Endodermal cell (in vitro differentiated cells): ENCODE measurements at regions not wholly inside any gene's neighbourhood (a gene's known extent, or its start where the extent isn't known, plus 50 kb on each side); places are given as distances from the start of the nearest gene placed in this dataset.

Source experiments
- DNase-seq: peaks from one replicate; pipeline ENCODE4 v3.0.0-alpha.2; 2017
- H3K27ac ChIP-seq: 2 replicates; pipeline ENCODE4 v1.5.1; 2013; ENCODE audit warnings: mild to moderate bottlenecking, low read depth, low read length, moderate library complexity
- H3K27me3 ChIP-seq: 2 replicates; pipeline ENCODE4 v1.6.1; 2013; ENCODE audit warnings: mild to moderate bottlenecking, low read length, moderate library complexity; ENCODE audit not compliant: insufficient read depth, control insufficient read depth, poor library complexity, severe bottlenecking
- H3K36me3 ChIP-seq: 2 replicates; pipeline ENCODE4 v1.7.0; 2013; ENCODE audit warnings: mild to moderate bottlenecking, low read length, moderate library complexity; ENCODE audit not compliant: control insufficient read depth, insufficient read depth
- H3K4me1 ChIP-seq: one replicate; pipeline ENCODE4 v1.7.0; 2013; ENCODE audit warnings: low read length; ENCODE audit not compliant: control insufficient read depth, insufficient read depth
- H3K4me3 ChIP-seq: 2 replicates; pipeline ENCODE4 v1.5.1; 2013; ENCODE audit warnings: mild to moderate bottlenecking, low read length, moderate library complexity
- H3K9ac ChIP-seq: 2 replicates; pipeline ENCODE4 v1.6.1; 2013; ENCODE audit warnings: mild to moderate bottlenecking, low read length, moderate library complexity; ENCODE audit not compliant: poor library complexity, severe bottlenecking; ENCODE audit errors: extremely low read depth
- H3K9me3 ChIP-seq: 2 replicates; pipeline ENCODE4 v1.6.1; 2013; ENCODE audit warnings: mild to moderate bottlenecking, low read length, moderate library complexity; ENCODE audit not compliant: control insufficient read depth
- H3K27ac Mint-ChIP-seq: 2 replicates; pipeline ENCODE4 v1.8.0; 2020; ENCODE audit warnings: mixed read lengths
- H3K27me3 Mint-ChIP-seq: 2 replicates; pipeline ENCODE4 v1.8.0; 2021; ENCODE audit warnings: mild to moderate bottlenecking, mixed read lengths; ENCODE audit not compliant: insufficient read depth
- H3K36me3 Mint-ChIP-seq: 2 replicates; pipeline ENCODE4 v1.8.0; 2020; ENCODE audit warnings: low read depth, mixed read lengths
- H3K4me1 Mint-ChIP-seq: 2 replicates; pipeline ENCODE4 v1.8.0; 2020; ENCODE audit warnings: mixed read lengths
- H3K4me3 Mint-ChIP-seq: 2 replicates; pipeline ENCODE4 v1.8.0; 2020; ENCODE audit warnings: mild to moderate bottlenecking, moderate library complexity, mixed read lengths
- H3K9me3 Mint-ChIP-seq: 2 replicates; pipeline ENCODE4 v1.8.0; 2020; ENCODE audit warnings: mild to moderate bottlenecking, mixed read lengths
- WGBS, 2 experiments: methylation state at CpG; one replicate each; pipeline versions ENCODE4 v1.1.5 to v1.1.7; 2013; ENCODE audit warnings: missing lambda C conversion rate in 2 of 2, mixed read lengths in 1 of 2; ENCODE audit not compliant: insufficient coverage in 1 of 2, insufficient read length in 1 of 2; 5-methylcytosine and 5-hydroxymethylcytosine counted together
- TF ChIP-seq, protein P1 (sequence below): fragments of 200-600 bp; sonication (generic); conservative IDR thresholded peaks from 2 replicates; pipeline ENCODE4 v1.5.0; 2021; ENCODE audit warnings: antibody characterized with exemption, mild to moderate bottlenecking

DNA sequence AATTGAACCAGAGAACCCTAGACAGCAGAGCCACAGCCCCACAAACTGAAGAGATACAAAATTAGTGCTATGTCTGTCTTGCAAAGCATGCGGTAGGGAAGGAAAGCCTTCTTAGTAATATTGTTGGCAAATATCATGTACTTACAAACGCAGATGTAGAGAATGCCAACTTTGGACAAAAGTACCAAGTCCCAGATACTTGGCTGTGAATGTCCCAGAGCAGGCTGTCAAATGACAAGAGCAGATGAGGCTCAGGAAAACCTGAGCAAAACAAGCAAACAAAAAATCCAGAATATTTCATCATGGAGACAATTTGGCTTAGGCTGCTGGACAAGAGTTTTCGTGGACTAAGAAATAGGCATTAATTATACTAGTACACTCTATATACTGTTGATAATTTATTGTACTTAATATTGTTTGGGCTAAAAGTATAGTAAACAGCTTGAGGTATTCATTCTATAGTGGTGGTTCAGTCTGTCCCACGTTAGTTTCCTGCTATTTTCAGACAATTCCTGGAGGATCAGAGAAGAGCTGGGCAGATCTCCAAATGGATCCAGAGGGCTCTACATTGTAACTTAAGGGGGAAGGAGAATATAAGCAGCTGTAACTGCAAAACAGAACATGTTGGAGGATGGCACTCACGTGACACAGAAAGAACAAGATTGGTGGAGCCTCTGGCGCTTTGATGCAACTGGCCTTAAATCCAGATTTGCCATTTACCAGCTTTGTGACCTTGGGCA lies 329.8 kb downstream of the ATP23 start:
- Mint-ChIP-seq H3K4me1 (no peaks in the 10 kb centered on the region), H3K27me3 (no peaks in the 10 kb centered on the region), H3K4me3 (no peak overlapping the region), H3K9me3 (peaks cover 14% of the 10 kb centered on the region), H3K27ac (no peak overlapping the region), H3K36me3 (no peaks in the 10 kb centered on the region)
- TF ChIP-seq, protein P1, sequence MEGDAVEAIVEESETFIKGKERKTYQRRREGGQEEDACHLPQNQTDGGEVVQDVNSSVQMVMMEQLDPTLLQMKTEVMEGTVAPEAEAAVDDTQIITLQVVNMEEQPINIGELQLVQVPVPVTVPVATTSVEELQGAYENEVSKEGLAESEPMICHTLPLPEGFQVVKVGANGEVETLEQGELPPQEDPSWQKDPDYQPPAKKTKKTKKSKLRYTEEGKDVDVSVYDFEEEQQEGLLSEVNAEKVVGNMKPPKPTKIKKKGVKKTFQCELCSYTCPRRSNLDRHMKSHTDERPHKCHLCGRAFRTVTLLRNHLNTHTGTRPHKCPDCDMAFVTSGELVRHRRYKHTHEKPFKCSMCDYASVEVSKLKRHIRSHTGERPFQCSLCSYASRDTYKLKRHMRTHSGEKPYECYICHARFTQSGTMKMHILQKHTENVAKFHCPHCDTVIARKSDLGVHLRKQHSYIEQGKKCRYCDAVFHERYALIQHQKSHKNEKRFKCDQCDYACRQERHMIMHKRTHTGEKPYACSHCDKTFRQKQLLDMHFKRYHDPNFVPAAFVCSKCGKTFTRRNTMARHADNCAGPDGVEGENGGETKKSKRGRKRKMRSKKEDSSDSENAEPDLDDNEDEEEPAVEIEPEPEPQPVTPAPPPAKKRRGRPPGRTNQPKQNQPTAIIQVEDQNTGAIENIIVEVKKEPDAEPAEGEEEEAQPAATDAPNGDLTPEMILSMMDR, result no peak
- no peaks in the 10 kb centered on the region for H3K4me1 ChIP-seq
- H3K9me3 ChIP-seq, result peaks cover 15% of the 10 kb centered on the region
- H3K36me3 ChIP-seq, result no peaks in the 10 kb centered on the region
- no peak overlapping the region for H3K9ac ChIP-seq
- H3K4me3 ChIP-seq, result no peak overlapping the region
- no peak for DNase-seq
- no peaks in the 10 kb centered on the region for H3K27me3 ChIP-seq
- H3K27ac ChIP-seq, result no peak overlapping the region
- WGBS, 2 experiments, result 94 to 98% methylated on average over 4 to 5 of the region's 6 CpGs

DNA sequence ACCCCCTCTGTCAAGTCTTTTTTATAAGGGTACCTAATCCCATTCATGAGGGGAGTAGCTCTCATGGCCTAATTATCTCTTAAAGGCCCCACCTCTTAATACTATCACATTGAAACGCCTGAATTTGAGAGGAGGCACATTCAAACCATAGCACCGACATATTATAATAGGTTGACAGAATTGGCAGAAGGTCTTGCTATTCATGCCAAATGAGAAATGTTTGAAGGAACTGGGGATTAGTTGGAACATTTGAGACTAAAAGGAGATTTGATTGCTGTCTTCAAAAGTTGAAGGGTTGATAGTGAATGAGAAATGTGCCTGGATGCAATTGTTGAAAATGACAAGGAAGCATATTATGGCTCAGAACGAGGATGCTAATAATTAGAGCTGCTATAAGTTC lies 331.1 kb downstream of the ATP23 start:
- Histone ChIP-seq H3K36me3 (no peaks in the 10 kb centered on the region), H3K4me3 (no peak overlapping the region), H3K9me3 (peaks cover 24% of the 10 kb centered on the region), H3K27ac (no peak overlapping the region), H3K4me1 (no peaks in the 10 kb centered on the region), H3K27me3 (no peaks in the 10 kb centered on the region), H3K9ac (no peak overlapping the region)
- Mint-ChIP-seq H3K9me3 (peaks cover 22% of the 10 kb centered on the region), H3K27ac (no peak overlapping the region), H3K4me1 (no peaks in the 10 kb centered on the region), H3K27me3 (no peaks in the 10 kb centered on the region), H3K36me3 (peaks cover 3% of the 10 kb centered on the region), H3K4me3 (no peak overlapping the region)
- WGBS, 2 experiments, result 89% methylated on average over 2 to 3 of the region's 3 CpGs
- TF ChIP-seq, protein P1, result no peak
- DNase-seq, result no peak

DNA sequence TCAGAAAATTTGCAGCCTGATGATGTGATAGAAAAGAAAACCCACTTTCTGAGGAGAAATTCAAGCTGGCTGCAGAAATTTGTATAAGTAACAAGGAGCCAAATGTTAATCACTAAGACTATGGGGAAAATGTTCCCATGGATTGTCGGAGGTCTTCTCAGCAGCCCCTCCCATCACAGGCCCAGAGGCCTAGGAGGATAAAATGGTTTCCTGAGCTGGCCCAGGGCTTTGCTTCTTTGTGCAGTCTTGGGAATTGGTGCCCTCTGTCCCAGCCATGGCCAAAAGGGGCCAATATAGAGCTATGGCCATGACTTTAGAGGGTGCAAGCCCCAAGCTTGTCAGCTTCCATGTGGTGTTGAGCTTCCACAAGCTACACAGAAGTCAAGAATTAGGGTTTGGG lies 335.9 kb downstream of the ATP23 start:
- no peaks in the 10 kb centered on the region for H3K36me3 ChIP-seq
- DNase-seq, result no peak
- H3K4me1 ChIP-seq, result no peaks in the 10 kb centered on the region
- H3K27me3 Mint-ChIP-seq, result no peaks in the 10 kb centered on the region
- no peak overlapping the region for H3K27ac ChIP-seq
- H3K27ac Mint-ChIP-seq, result no peak overlapping the region
- peaks cover 6% of the 10 kb centered on the region for H3K36me3 Mint-ChIP-seq
- no peak overlapping the region for H3K9ac ChIP-seq
- WGBS, 2 experiments, result 94% methylated on average over 1 of the region's 1 CpG; no CpG with 5 or more reads in 1 of the 2 experiments
- no peaks in the 10 kb centered on the region for H3K27me3 ChIP-seq
- no peak overlapping the region for H3K4me3 Mint-ChIP-seq
- peaks cover 53% of the 10 kb centered on the region for H3K9me3 Mint-ChIP-seq
- H3K9me3 ChIP-seq, result peaks cover 53% of the 10 kb centered on the region
- TF ChIP-seq, protein P1, result no peak
- H3K4me1 Mint-ChIP-seq, result no peaks in the 10 kb centered on the region
- no peak overlapping the region for H3K4me3 ChIP-seq
